ENCODE measurements at regions not wholly inside any gene's neighbourhood (a gene's known extent, or its start where the extent isn't known, plus 50 kb on each side); places are given as distances from the start of the nearest gene placed in this dataset.

GRCh38 chr14:97706819-97707218 lies 909.6 kb downstream of the VRK1 start:
- DNase-seq: no peak

GRCh38 chr14:97707603-97708002 lies 910.4 kb downstream of the VRK1 start:
- DNase-seq: peak; percentile 57

GRCh38 chr14:97709552-97709951 lies 912.4 kb downstream of the VRK1 start:
- no peak for DNase-seq

- no peak for DNase-seq
Observed at GRCh38 chr14:97710726-97711125, 913.5 kb downstream of the VRK1 start.

GRCh38 chr14:97712471-97712870 lies 915.3 kb downstream of the VRK1 start:
- no peak for DNase-seq

- DNase-seq: no peak
Observed at GRCh38 chr14:97713023-97713422, 915.8 kb downstream of the VRK1 start.

DNA sequence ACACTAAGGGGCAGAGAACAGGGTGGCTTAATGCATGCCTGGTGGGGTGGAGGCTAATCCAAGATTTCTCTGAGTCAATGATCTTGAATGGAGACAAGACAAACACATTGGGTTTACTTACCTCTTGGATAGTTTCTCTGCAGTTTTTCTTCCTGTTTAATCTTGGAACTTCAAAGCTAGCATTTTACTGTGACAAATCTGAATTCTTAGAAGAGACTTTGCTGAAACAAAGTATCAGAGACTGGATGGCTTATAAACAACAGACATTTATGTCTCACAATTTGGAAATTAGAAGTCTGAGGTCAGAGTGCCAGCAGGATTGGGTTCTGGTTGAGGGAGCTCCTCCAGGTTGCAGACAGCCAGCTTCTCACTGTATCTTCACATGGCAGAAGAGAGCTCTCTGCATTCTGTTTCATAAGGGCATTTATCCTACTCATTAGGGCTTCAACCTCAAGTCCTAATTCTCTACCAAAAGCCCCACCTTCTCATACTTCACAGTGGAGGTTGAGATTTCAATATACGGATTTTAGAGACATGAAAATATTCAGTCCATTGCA lies 921.8 kb downstream of the VRK1 start:
- DNase-seq: no peak

DNA sequence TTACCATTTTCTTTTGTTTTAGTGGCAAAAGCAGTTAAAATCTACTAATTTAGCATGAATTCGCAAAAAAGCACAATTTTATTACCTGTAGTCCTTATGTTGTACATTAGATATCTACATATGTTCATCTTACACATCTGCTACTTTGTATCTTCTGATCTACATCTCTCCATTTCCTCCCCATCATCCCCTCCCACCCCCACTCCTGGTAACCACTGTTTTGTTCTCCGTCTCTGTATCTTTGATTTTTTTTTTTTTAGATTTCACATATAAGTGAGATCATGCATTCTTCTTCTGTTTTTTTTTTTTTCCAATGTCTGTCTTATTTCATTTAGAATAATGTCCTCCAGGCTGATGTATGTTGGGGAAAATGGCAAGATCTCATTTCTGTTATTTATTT lies 922.7 kb downstream of the VRK1 start:
- no peak for DNase-seq

DNA sequence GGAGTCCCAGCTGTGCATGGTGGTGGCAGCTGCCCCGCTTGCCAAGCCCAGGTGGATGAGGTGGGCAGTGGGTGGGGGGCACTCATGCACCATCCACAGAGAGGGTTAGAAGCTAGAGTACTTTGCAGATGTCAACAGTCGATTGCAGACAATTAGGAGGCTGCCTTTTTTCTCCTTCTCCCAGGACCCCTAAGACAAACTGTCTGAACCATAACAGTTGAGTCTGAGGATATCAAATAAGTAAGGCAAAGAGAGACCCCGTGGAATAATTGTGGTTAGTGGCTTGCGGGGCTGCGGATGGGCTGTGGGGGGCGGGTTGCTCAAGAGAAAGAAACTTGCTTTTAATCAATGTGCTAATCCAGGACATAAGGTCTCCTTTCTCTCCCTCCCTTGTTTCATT lies 926.2 kb downstream of the VRK1 start:
- no peak for DNase-seq

DNA sequence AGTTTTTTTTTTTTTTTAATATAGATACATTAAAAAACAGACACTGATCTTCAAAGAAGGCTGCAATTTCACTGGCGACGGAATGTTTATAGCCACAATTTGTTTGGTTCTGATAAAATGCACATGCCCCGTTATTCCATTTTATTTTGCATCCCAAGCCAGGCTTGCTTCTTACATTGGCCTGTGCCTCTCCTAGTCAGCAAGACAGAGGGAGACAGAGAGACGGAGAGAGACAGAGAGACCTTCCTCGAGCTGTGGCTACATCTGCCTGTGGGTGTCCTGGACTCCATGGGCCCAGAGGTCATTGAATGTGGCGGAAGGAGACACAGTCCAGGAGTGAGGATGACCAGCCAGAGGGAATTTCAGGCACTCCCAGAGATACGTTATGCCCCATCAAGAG lies 926.6 kb downstream of the VRK1 start:
- DNase-seq: no peak

GRCh38 chr14:97724265-97724731 lies 927.1 kb downstream of the VRK1 start:
- DNase-seq: no peak

DNA sequence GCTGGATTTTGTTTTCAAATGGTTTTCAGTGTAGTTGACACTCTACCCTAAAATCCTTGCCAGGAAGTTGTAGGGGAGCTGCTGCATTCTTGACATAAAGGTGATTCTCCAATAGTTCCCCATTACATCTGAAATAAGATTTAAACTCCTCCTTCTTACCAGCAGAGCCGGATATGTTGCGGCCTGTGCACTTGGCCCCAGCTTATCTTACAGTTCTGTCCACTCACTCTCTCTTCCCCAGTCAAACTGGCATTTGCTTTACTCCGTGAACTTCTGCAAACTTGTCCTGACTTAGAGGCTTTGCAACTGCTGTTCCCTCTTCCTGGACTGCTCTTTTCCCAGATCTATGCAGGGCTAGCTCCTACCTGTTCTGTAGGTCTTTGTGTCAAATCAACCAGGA lies 929.5 kb downstream of the VRK1 start:
- no peak for DNase-seq

DNA sequence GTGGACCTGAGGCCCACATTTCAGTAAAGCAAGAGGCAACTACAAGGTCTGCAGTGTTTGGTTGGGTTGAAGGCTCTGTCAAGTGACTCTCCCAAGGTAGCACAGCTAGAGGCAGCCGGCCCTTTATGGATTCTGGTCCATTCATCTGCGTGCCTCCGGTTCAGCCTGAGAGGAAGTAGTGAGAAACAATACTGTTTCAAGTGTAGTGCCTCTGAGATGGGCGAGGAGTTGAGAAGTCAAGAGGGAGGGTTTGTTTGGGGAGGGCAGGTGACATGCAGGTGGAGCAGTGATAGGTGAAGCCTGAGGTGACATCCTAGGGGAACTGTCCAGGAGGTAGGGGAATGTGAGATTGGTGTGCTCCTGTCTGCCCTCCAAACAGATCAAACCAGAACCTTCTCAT lies 933.5 kb downstream of the VRK1 start:
- no peak for DNase-seq

DNA sequence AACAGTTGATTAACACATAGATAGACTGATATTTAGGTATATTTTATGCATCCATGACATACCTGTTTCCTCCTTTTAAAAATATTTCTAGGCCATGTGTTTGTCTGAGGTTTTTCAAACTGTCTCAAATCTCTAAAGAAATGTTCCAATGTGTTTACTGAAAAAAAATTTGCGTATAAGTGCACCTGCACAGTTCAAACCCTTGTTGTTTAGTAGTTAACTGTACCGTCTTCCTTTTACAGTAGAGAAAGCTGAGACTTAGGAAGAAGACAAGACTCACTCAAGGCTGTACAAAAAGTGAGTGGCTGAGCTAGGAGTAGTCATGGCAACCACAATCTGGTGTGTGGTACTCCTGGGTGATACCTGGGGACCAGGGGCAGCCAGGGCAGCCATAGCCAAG lies 934.6 kb downstream of the VRK1 start:
- DNase-seq: no peak

GRCh38 chr14:97747316-97747715 lies 950.1 kb downstream of the VRK1 start:
- DNase-seq: no peak

DNA sequence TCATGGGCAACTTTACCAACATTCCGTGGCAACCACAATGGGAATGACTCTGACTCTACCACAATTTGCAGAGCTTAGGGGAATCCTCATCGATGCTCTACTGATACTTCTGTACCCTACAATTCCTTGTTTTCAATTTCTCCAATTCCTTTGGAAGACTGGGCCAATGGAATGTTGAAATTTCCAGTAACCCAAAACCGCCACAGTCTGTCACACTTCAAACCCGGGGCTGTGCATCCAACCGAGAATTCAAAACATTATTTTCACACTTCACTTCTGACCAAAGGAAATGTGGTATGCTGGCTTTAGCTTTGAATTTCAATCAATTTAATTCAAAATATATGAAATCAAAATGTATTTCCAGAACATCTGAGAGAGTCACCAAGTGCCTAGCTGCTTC lies 951.4 kb downstream of the VRK1 start:
- DNase-seq: no peak

DNA sequence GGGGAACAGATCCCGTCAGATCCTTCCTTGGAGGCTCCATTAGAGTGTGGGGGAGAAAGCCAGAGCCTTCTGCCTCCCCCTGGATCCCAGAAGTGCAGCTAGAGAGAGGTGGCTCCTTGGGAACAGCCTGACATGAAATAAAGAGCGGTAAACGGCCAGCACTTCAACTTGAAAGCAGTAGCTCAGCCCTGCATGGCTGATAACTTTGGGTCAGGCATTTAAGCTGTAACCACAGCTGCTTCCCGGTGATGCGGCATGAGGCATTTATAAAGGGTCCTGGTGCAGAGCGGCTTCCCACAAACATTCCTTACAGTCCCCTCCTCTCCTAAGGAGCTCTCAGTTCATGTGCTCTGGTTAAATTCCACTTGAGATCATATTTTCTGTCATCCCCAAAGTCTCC lies 960.3 kb downstream of the VRK1 start:
- DNase-seq: peak; percentile 99

DNA sequence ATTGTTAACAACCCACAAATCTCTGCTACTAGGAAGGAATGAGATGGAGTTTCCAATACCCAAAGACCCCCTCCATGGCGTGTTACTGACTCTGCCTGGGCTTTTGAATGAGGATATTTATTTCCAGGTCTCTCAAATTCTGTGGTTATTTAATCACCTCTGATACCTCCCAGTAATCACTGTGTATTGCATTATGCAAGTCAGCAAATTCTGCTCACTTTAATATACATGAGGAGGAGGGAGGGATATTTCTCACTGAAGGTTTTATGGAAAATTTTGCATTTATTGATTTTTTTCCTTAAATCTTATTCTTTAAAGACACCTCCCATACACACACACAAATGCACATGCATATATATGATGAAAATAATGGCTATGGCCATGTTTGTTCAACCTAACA lies 962.9 kb downstream of the VRK1 start:
- DNase-seq: no peak

GRCh38 chr14:97762386-97762785 lies 965.2 kb downstream of the VRK1 start:
- DNase-seq: no peak

DNA sequence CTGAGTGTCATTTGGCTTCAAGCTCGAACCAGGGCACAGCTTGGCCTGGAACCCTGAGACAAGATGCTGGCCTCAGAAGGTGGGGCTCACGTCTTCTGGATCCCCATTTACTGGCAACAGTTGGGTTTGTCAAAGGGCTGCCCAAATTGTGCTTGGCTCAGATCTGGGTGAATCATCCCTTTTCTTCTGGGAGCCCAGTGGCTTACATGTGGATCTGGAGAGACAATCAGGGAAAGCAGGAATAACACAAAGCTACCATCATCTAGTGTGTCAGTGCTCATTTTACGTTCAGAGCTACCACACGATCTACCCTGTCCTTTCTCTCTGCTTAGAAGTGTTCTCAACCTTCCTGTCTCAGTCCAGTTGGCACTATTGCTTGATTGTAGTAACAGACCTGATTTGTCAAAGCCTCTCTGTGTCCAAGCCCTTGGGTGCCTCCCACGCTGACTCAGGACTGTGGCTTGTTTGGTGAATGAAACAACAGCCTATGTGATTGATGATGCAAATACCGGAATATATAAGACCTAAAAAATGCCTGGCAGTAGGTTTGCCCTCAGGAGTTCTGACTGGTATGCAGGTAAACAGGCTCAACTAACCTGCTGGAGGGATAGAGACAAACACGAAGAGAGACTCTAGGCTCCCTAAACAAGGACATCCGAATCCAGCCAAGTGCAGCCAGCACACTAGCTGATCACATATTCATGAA lies 974.3 kb downstream of the VRK1 start:
- no peak for DNase-seq

DNA sequence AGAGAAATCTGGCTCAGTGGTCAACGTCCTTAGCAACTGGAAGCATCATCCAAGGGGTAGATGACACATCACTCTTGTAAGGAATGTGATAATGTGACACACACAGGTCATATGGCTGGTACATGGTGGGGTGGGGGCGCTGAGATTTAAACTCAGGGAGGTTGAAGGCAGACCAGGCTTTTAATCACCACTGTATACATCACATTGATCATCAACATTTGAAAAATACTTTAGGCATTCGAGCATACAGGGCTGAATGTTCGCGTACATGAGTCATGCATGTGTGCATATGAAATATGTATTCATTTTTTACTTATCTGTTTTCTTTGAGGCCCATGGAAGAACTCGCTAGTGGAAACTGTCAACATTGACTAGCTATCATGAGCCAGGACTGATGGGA lies 976.4 kb downstream of the VRK1 start:
- DNase-seq: no peak

GRCh38 chr14:97776890-97777558 lies 979.8 kb downstream of the VRK1 start:
- DNase-seq: no peak

DNA sequence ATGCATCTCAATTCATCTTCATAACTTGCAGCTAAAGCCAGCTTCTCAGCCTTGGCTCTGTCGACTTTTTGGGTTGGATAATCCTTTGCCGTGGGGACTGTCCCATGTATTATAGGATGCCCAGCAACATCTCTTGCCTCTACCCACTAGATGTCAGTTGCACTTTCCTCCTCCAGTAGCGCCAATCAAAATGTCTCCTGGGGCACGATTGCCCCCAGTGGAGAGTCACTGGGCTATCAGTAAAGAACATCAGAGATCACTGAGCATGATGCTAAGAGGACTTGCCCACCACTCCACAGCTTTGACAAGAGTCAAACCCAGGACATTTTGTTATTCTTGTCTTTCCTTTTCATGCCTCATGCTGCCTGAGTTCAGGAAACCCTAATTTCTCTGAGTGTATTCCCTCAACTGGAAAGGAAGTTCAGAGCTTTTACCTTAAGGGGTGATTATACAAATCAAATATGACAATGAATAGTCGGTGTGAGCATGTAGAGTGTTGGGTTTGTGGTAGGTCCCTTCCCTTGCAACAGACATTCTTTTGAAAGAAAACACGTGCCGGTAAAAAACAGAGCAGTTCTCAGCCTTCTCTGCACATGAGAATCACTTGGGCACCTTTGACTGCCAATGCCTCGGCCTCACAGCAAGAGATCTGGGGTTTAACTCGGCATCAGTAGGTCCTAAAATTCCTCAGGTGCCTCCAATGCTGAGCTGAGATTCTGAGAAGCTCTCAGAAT lies 980.6 kb downstream of the VRK1 start:
- DNase-seq: no peak

DNA sequence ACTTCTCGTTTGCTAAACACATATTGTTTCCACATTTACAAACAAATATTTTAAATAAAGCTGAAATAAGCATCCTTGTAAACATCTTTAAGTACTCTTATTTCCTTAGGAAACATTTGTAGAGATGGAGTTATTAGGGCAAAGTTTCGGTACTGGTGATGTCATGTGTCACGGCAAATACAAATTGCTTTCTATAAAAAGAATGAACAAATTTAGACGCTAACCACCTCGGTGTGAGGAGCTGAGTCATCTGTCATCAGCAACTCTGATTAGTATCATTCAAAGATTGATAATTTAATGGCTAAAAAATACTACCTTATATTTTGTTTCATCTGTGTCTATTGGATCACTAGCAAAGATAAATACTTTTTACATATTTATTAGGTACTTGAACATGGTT lies 982.0 kb downstream of the VRK1 start:
- no peak for DNase-seq
